SK-N-SH (cell line): ENCODE measurements at regions not wholly inside any gene's neighbourhood (a gene's known extent, or its start where the extent isn't known, plus 50 kb on each side); places are given as distances from the start of the nearest gene placed in this dataset.

ENCODE experiments used
- CTCF ChIA-PET: fragments of 300-600, 350-600 bp; formaldehyde crosslinking; extraction: SDS; loops from one replicate; lab custom pipeline; 2021; lab: Yijun Ruan, JAX
- POLR2A ChIA-PET: fragments of 350-600 bp; sonication (Branson Sonifier 250); formaldehyde crosslinking; extraction: SDS; loops from one replicate; lab custom pipeline; 2020; ENCODE audit warnings: antibody characterized with exemption, inconsistent platforms; lab: Yijun Ruan, JAX
- DNase-seq: peaks from one replicate; pipeline ENCODE4 v3.0.0; 2012
- H2AFZ ChIP-seq: fragments of 200-600 bp; sonication (generic); 2 replicates; pipeline ENCODE4 v1.8.1; 2016; ENCODE audit warnings: antibody characterized with exemption, mild to moderate bottlenecking, low read depth
- H3F3A ChIP-seq: fragments of 200-600 bp; sonication (generic); replicated peaks from 2 replicates; pipeline ENCODE3; 2016; ENCODE audit warnings: antibody characterized with exemption, mild to moderate bottlenecking; ENCODE audit not compliant: insufficient read depth
- H3K27ac ChIP-seq, 2 experiments: fragments of 200-500 bp in 1 of 2; fragments of 200-600 bp in 1 of 2; sonication (Bioruptor generic) in 1 of 2; sonication (generic), shearing (Covaris generic) in 1 of 2; 2 replicates each; pipeline versions ENCODE4 v1.5.1 to v1.6.1; 2014 to 2016; ENCODE audit warnings: low read depth in 2 of 2, inconsistent platforms in 1 of 2, low read length in 1 of 2, mild to moderate bottlenecking in 1 of 2, mixed read lengths in 1 of 2
- H3K27me3 ChIP-seq: fragments of 200-600 bp; sonication (generic), shearing (Covaris generic); 2 replicates; pipeline ENCODE4 v1.6.1; 2016; ENCODE audit warnings: mixed run types; ENCODE audit not compliant: insufficient read depth
- H3K36me3 ChIP-seq, 2 experiments: fragments of 200-500 bp in 1 of 2; fragments of 200-600 bp in 1 of 2; sonication (Bioruptor generic) in 1 of 2; sonication (generic) in 1 of 2; replicated peaks in 1 of 2; 2 replicates each; pipeline versions ENCODE3 to v1.5.1; 2014 to 2016; ENCODE audit warnings: low read length in 1 of 2, mild to moderate bottlenecking in 1 of 2; ENCODE audit not compliant: insufficient read depth in 2 of 2, control insufficient read depth in 1 of 2
- H3K4me1 ChIP-seq, 2 experiments: fragments of 200-500 bp in 1 of 2; fragments of 200-600 bp in 1 of 2; sonication (Bioruptor generic) in 1 of 2; sonication (generic), shearing (Covaris generic) in 1 of 2; 2 replicates each; pipeline versions ENCODE4 v1.5.1 to v1.6.1; 2014 to 2016; ENCODE audit warnings: low read depth in 1 of 2, low read length in 1 of 2, mixed run types in 1 of 2; ENCODE audit not compliant: insufficient read depth in 2 of 2, control insufficient read depth in 1 of 2
- H3K4me2 ChIP-seq: fragments of 200-600 bp; sonication (generic), shearing (Covaris generic); 2 replicates; pipeline ENCODE4 v1.6.1; 2017; ENCODE audit warnings: mixed run types
- H3K4me3 ChIP-seq, 2 experiments: fragments of 200-500 bp in 1 of 2; fragments of 200-600 bp in 1 of 2; sonication (Bioruptor generic) in 1 of 2; sonication (generic), shearing (Covaris generic) in 1 of 2; 2 replicates each; pipeline versions ENCODE4 v1.5.1 to v1.8.1; 2014 to 2016; ENCODE audit warnings: low read depth in 2 of 2, inconsistent platforms in 1 of 2, low read length in 1 of 2, mild to moderate bottlenecking in 1 of 2, mixed read lengths in 1 of 2, moderate library complexity in 1 of 2
- H3K79me2 ChIP-seq: fragments of 200-600 bp; sonication (generic); 2 replicates; pipeline ENCODE4 v1.8.1; 2017; ENCODE audit warnings: mild to moderate bottlenecking; ENCODE audit not compliant: insufficient read depth
- H3K9ac ChIP-seq: fragments of 200-600 bp; sonication (generic); 2 replicates; pipeline ENCODE4 v1.6.1; 2017; ENCODE audit warnings: mixed run types
- H3K9me2 ChIP-seq: fragments of 200-600 bp; sonication (generic); 2 replicates; pipeline ENCODE4 v1.6.1; 2017; ENCODE audit warnings: mixed run types
- H3K9me3 ChIP-seq: fragments of 200-600 bp; sonication (generic); 2 replicates; pipeline ENCODE4 v1.6.1; 2017; ENCODE audit warnings: mixed run types, mild to moderate bottlenecking, moderate library complexity
- H4K20me1 ChIP-seq: fragments of 200-600 bp; sonication (generic); 2 replicates; pipeline ENCODE4 v1.6.1; 2017; ENCODE audit warnings: mild to moderate bottlenecking, mixed run types; ENCODE audit not compliant: insufficient read depth
- CHD2 ChIP-seq: fragments of 150-350 bp; IDR thresholded peaks from 2 replicates; pipeline ENCODE4 v1.6.1; 2018; ENCODE audit warnings: low read length; ENCODE audit not compliant: partially characterized antibody
- ELF1 ChIP-seq: IDR thresholded peaks from 2 replicates; pipeline ENCODE4 v1.4.0; 2012
- FOXJ3 ChIP-seq: sonication (generic); formaldehyde crosslinking; IDR thresholded peaks from 2 replicates; pipeline ENCODE4 v1.5.1; 2020; ENCODE audit warnings: mild to moderate bottlenecking, missing genetic modification reagents
- FOXM1 ChIP-seq: IDR thresholded peaks from 2 replicates; pipeline ENCODE4 v1.4.0; 2012; ENCODE audit warnings: low read depth, mild to moderate bottlenecking
- GATA2 ChIP-seq: sonication (generic); formaldehyde crosslinking; IDR thresholded peaks from 2 replicates; pipeline ENCODE4 v1.5.0; 2020; ENCODE audit warnings: mild to moderate bottlenecking, missing genetic modification reagents
- JUND ChIP-seq: IDR thresholded peaks from 2 replicates; pipeline ENCODE4 v1.4.0; 2012
- NRF1 ChIP-seq: IDR thresholded peaks from 2 replicates; pipeline ENCODE4 v1.6.1; 2012; ENCODE audit warnings: low read depth, mild to moderate bottlenecking, low read length
- RCOR1 ChIP-seq: fragments of 150-350 bp; IDR thresholded peaks from 2 replicates; pipeline ENCODE4 v1.6.1; 2017; ENCODE audit warnings: antibody characterized with exemption, low read length
- RFX5 ChIP-seq: IDR thresholded peaks from 2 replicates; pipeline ENCODE4 v1.6.1; 2012; ENCODE audit warnings: mild to moderate bottlenecking, improper control_type of control experiment, low read length
- RXRA ChIP-seq: IDR thresholded peaks from 2 replicates; pipeline ENCODE4 v1.4.0; 2012; ENCODE audit warnings: low read depth, mild to moderate bottlenecking, borderline replicate concordance
- TAF1 ChIP-seq: IDR thresholded peaks from 2 replicates; pipeline ENCODE4 v1.6.1; 2012; ENCODE audit warnings: low read depth, mild to moderate bottlenecking, low read length, moderate library complexity, borderline replicate concordance
- TCF12 ChIP-seq: IDR thresholded peaks from 2 replicates; pipeline ENCODE4 v1.4.0; 2012
- WGBS: methylation state at CpG from one replicate; pipeline ENCODE4 v1.1.6; 2017; ENCODE audit warnings: low lambda C conversion rate; 5-methylcytosine and 5-hydroxymethylcytosine counted together
- TF ChIP-seq, protein P1 (sequence below): IDR thresholded peaks from 2 replicates; pipeline ENCODE4 v1.4.0; 2012; ENCODE audit warnings: low read depth, borderline replicate concordance
- TF ChIP-seq, protein P2 (sequence below): IDR thresholded peaks from 2 replicates; pipeline ENCODE4 v1.4.0; 2012; ENCODE audit warnings: low read depth
- TF ChIP-seq, protein P3 (sequence below): IDR thresholded peaks from 2 replicates; pipeline ENCODE4; 2012

DNA sequence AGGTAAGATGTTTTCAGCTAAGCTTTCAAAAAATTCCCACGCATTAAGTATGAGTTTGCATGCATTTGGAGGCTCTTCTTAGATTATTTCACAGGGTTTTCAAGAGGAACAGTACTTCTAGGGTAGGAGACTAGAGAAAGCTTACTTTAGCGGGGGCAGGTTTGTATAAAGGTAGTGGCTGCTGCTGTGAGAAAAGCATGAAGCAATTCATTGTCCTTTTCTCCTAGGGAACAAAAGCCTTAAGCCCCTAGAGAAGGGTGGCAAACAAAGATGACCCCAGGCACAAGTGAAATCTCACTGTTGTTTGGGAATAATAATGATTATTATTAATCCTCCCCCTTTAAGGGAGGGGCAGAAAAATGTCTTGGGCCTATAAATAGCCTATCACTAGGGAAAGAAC, 310.7 kb downstream of the DIPK2A start (continued):
- TF ChIP-seq, protein P1, sequence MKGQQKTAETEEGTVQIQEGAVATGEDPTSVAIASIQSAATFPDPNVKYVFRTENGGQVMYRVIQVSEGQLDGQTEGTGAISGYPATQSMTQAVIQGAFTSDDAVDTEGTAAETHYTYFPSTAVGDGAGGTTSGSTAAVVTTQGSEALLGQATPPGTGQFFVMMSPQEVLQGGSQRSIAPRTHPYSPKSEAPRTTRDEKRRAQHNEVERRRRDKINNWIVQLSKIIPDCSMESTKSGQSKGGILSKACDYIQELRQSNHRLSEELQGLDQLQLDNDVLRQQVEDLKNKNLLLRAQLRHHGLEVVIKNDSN = no peak
- TF ChIP-seq RFX5 (no peak), ELF1 (no peak), FOXM1 (no peak)
- TF ChIP-seq, protein P2, sequence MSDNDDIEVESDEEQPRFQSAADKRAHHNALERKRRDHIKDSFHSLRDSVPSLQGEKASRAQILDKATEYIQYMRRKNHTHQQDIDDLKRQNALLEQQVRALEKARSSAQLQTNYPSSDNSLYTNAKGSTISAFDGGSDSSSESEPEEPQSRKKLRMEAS = no peak
- TF ChIP-seq, protein P3, sequence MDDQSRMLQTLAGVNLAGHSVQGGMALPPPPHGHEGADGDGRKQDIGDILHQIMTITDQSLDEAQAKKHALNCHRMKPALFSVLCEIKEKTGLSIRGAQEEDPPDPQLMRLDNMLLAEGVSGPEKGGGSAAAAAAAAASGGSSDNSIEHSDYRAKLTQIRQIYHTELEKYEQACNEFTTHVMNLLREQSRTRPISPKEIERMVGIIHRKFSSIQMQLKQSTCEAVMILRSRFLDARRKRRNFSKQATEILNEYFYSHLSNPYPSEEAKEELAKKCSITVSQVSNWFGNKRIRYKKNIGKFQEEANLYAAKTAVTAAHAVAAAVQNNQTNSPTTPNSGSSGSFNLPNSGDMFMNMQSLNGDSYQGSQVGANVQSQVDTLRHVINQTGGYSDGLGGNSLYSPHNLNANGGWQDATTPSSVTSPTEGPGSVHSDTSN = no peak

DNA sequence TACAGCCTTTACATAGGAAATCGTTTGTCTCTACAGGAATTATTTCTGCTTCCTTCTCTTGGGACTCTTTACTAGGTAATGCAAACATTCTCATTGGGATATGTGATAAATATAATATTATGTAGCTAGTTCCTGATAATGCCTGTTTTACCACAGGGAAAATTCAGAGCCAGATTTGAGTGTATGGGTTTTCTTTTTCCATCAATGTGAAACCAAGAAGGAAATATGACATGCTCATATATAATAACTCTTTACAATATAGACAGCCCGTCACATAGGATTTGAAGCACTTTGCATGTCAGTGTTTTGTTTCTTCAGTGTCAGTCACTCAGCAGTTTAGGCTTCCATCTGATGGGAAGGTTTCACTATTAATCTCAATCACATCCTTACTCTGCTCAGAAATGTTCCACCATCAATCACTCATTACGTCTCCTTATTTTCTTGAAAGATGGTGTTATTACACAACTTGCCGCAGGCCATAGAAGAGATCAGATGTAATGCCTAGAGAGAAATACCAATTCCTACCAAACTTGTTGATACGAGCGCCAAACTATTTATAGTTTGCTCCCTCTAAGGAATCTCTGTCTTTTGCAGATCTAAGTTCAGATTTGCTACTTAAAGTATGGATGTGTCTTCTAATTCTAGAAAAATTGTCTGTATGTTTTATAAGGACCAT, 314.8 kb downstream of the DIPK2A start:
- no peaks in the 10 kb centered on the region for H3K9me3 ChIP-seq
- WGBS = 10% methylated on average over 6 of the region's 6 CpGs
- no peaks in the 10 kb centered on the region for H3K36me3 ChIP-seq
- no peaks in the 10 kb centered on the region for H3F3A ChIP-seq
- H3K4me1 ChIP-seq = no peaks in the 10 kb centered on the region
- H3K9ac ChIP-seq = no peak overlapping the region
- H3K79me2 ChIP-seq = no peaks in the 10 kb centered on the region
- no peaks in the 10 kb centered on the region for H3K9me2 ChIP-seq
- no peak overlapping the region for H2AFZ ChIP-seq
- H4K20me1 ChIP-seq = no peaks in the 10 kb centered on the region
- TF ChIP-seq FOXM1 = no peak
- no peaks in the 10 kb centered on the region for H3K27me3 ChIP-seq
- H3K4me2 ChIP-seq = no peak overlapping the region
- no peak overlapping the region for H3K4me3 ChIP-seq
- POLR2A ChIA-PET = no interaction called here
- no peak overlapping the region for H3K27ac ChIP-seq
- DNase-seq = no peak
- CTCF ChIA-PET = no interaction called here

DNA sequence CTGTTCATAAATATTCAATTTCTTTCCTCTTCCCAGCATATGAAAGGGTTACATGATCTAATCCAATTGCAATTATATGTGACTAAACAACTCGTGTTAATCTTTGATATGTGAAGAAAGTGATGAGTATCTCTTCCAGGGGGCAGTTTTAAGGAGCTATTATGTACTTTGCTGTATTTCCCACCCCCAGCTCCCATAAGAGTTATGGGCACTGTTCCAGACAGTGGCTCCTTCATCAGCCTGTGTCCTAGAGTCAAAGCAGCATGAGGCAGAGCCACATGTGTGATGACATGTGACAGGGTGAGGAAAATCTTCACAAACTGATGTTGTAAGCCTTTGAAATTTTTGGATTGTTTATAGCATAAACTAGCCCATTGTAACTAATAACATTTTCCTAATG, 315.4 kb downstream of the DIPK2A start:
- no peak for DNase-seq
- no peaks in the 10 kb centered on the region for H3F3A ChIP-seq
- WGBS = 0% methylated on average over 1 of the region's 1 CpG
- H3K9me2 ChIP-seq = no peaks in the 10 kb centered on the region
- H3K36me3 ChIP-seq = no peaks in the 10 kb centered on the region
- H3K27me3 ChIP-seq = no peaks in the 10 kb centered on the region
- no peaks in the 10 kb centered on the region for H3K79me2 ChIP-seq
- no peak overlapping the region for H3K4me3 ChIP-seq
- no peaks in the 10 kb centered on the region for H3K4me1 ChIP-seq
- no peaks in the 10 kb centered on the region for H3K9me3 ChIP-seq
- no peak overlapping the region for H3K4me2 ChIP-seq
- H4K20me1 ChIP-seq = no peaks in the 10 kb centered on the region
- TF ChIP-seq RXRA = no peak
- no peak for TF ChIP-seq NRF1
- no peak for TF ChIP-seq GATA2 (CRISPR knock-in tag)
- TF ChIP-seq, protein P1 = no peak
- TF ChIP-seq JUND = no peak
- no peak for TF ChIP-seq CHD2
- TF ChIP-seq TAF1 = no peak
- no peak for TF ChIP-seq FOXJ3 (CRISPR knock-in tag)
- no peak for TF ChIP-seq FOXM1
- no peak for TF ChIP-seq RCOR1
- no peak for TF ChIP-seq TCF12
- POLR2A ChIA-PET = no interaction called here
- H3K27ac ChIP-seq = no peak overlapping the region
- H2AFZ ChIP-seq = no peak overlapping the region
- CTCF ChIA-PET = no interaction called here
- H3K9ac ChIP-seq = no peak overlapping the region
